Naive thymus-derived CD4-positive, alpha-beta T cell (primary cell): ENCODE measurements at regions not wholly inside any gene's neighbourhood (a gene's known extent, or its start where the extent isn't known, plus 50 kb on each side); places are given as distances from the start of the nearest gene placed in this dataset.

ENCODE experiments used
- ATAC-seq: fragments of 150-1000 bp; cut with Tn5 transposase; 2 replicates; pipeline ENCODE4 v1.10.0; 2021; ENCODE audit warnings: mild to moderate bottlenecking, moderate library complexity
- CTCF ChIA-PET: fragments of 350-600 bp; sonication (Branson Sonifier 250); formaldehyde crosslinking; loops from one replicate; lab custom pipeline; 2021; ENCODE audit warnings: antibody characterized with exemption; lab: Charles Lee
- POLR2A ChIA-PET: fragments of 350-600 bp; sonication (Branson Sonifier 250); formaldehyde crosslinking; loops from one replicate; lab custom pipeline; 2021; ENCODE audit warnings: antibody characterized with exemption, inconsistent platforms; lab: Charles Lee
- DNase-seq, 9 donors: peaks; one replicate each; pipeline versions ENCODE4 v3.0.0 to v3.0.0-alpha.2; 2020 to 2022; ENCODE audit warnings: mixed read lengths in 1 of 9
- H3K27ac ChIP-seq: one replicate; pipeline ENCODE4 v1.7.0; 2013; ENCODE audit warnings: mild to moderate bottlenecking, low read depth, low read length, moderate library complexity
- H3K27me3 ChIP-seq, 2 donors: one replicate each; pipeline ENCODE4 v1.7.0; 2013; ENCODE audit warnings: low read length in 2 of 2, mild to moderate bottlenecking in 2 of 2, moderate library complexity in 2 of 2; ENCODE audit not compliant: control insufficient read depth in 2 of 2, insufficient read depth in 2 of 2
- H3K36me3 ChIP-seq, 3 experiments: 1 replicate in 2 of 3; 2 replicates in 1 of 3; pipeline ENCODE4 v1.7.0; 2013; ENCODE audit warnings: low read length in 3 of 3, mild to moderate bottlenecking in 3 of 3, moderate library complexity in 1 of 3; ENCODE audit not compliant: insufficient read depth in 3 of 3, control insufficient read depth in 2 of 3
- H3K4me1 ChIP-seq, 2 donors: one replicate each; pipeline ENCODE4 v1.7.0; 2013; ENCODE audit warnings: low read length in 2 of 2, mild to moderate bottlenecking in 2 of 2, moderate library complexity in 1 of 2; ENCODE audit not compliant: control insufficient read depth in 2 of 2, insufficient read depth in 2 of 2
- H3K4me3 ChIP-seq: 2 replicates; pipeline ENCODE4 v1.7.0; 2013; ENCODE audit warnings: mild to moderate bottlenecking, low read length
- H3K9me3 ChIP-seq, 3 experiments: 1 replicate in 2 of 3; 2 replicates in 1 of 3; pipeline ENCODE4 v1.7.0; 2013; ENCODE audit warnings: low read length in 3 of 3; ENCODE audit not compliant: control insufficient read depth in 2 of 3
- H3K27ac Mint-ChIP-seq, 9 donors: one replicate each; pipeline ENCODE4 v1.8.0; 2020 to 2022; ENCODE audit warnings: mixed read lengths in 9 of 9, mild to moderate bottlenecking in 8 of 9, moderate library complexity in 5 of 9, inconsistent platforms in 2 of 9
- H3K27me3 Mint-ChIP-seq, 5 donors: one replicate each; pipeline ENCODE4 v1.8.0; 2021 to 2022; ENCODE audit warnings: mixed read lengths in 5 of 5, mild to moderate bottlenecking in 1 of 5
- H3K36me3 Mint-ChIP-seq, 5 donors: one replicate each; pipeline ENCODE4 v1.8.0; 2020 to 2022; ENCODE audit warnings: mixed read lengths in 5 of 5, mild to moderate bottlenecking in 3 of 5, inconsistent platforms in 1 of 5
- H3K4me1 Mint-ChIP-seq, 7 donors: one replicate each; pipeline ENCODE4 v1.8.0; 2020 to 2022; ENCODE audit warnings: mixed read lengths in 7 of 7, mild to moderate bottlenecking in 3 of 7, inconsistent platforms in 1 of 7
- H3K4me3 Mint-ChIP-seq, 10 donors: one replicate each; pipeline ENCODE4 v1.8.0; 2020 to 2022; ENCODE audit warnings: mild to moderate bottlenecking in 10 of 10, mixed read lengths in 10 of 10, moderate library complexity in 6 of 10, inconsistent platforms in 2 of 10
- H3K9me3 Mint-ChIP-seq, 11 donors: one replicate each; pipeline ENCODE4 v1.8.0; 2020 to 2022; ENCODE audit warnings: mixed read lengths in 11 of 11, mild to moderate bottlenecking in 4 of 11, inconsistent platforms in 1 of 11, moderate library complexity in 1 of 11
- intact Hi-C, 2 donors: fragments of 100-400 bp; cut with micrococcal nuclease; formaldehyde crosslinking; loops; one replicate each; pipeline ENCODE4 v1.15.1; 2023

GRCh38 chr9:117625154-117625553, 79.0 kb upstream of the TLR4 start:
- Histone ChIP-seq H3K27ac (no peak overlapping the region), H3K27me3 (no peaks in the 10 kb centered on the region), H3K4me1 (no peaks in the 10 kb centered on the region), H3K36me3 (no peaks in the 10 kb centered on the region), H3K4me3 (no peak overlapping the region), H3K9me3 (peaks cover 0 to 8% (median 0%) of the 10 kb centered on the region in 3 experiments)
- ChIA-PET CTCF (no interaction called here), POLR2A (no interaction called here)
- Mint-ChIP-seq H3K4me1 (no peaks in the 10 kb centered on the region), H3K27me3 (peaks cover 0 to under 1% (median 0%) of the 10 kb centered on the region in 5 donors), H3K4me3 (no peak overlapping the region), H3K36me3 (peaks cover 0 to 9% (median 0%) of the 10 kb centered on the region in 5 donors), H3K27ac (no peak overlapping the region), H3K9me3 (peaks cover 6 to 51% (median 16%) of the 10 kb centered on the region in 11 donors)
- no peak for DNase-seq
- intact Hi-C loops: no loop called here
- ATAC-seq: no peak

GRCh38 chr9:117624106-117624505, 80.1 kb upstream of the TLR4 start:
- H3K9me3 Mint-ChIP-seq: peaks cover 6 to 51% (median 16%) of the 10 kb centered on the region in 11 donors
- H3K36me3 Mint-ChIP-seq: peaks cover 0 to 9% (median 0%) of the 10 kb centered on the region in 5 donors
- H3K27ac Mint-ChIP-seq: no peak overlapping the region
- H3K4me1 ChIP-seq: no peaks in the 10 kb centered on the region
- H3K27ac ChIP-seq: no peak overlapping the region
- H3K9me3 ChIP-seq: peaks cover 0 to 8% (median 0%) of the 10 kb centered on the region in 3 experiments
- H3K4me1 Mint-ChIP-seq: no peaks in the 10 kb centered on the region
- no peaks in the 10 kb centered on the region for H3K27me3 ChIP-seq
- peaks cover 0 to 5% (median 0%) of the 10 kb centered on the region in 5 donors for H3K27me3 Mint-ChIP-seq
- DNase-seq: no peak
- H3K36me3 ChIP-seq: no peaks in the 10 kb centered on the region
- intact Hi-C loops: no loop called here
- ATAC-seq: no peak
- ChIA-PET CTCF (no interaction called here), POLR2A (no interaction called here)
- no peak overlapping the region for H3K4me3 ChIP-seq
- H3K4me3 Mint-ChIP-seq: no peak overlapping the region

GRCh38 chr9:117622347-117622746, 81.9 kb upstream of the TLR4 start:
- ChIA-PET POLR2A (no interaction called here), CTCF (no interaction called here)
- peaks cover 0 to 9% (median 0%) of the 10 kb centered on the region in 5 donors for H3K36me3 Mint-ChIP-seq
- DNase-seq (no peak), ATAC-seq (no peak)
- no peak overlapping the region for H3K27ac Mint-ChIP-seq
- no peaks in the 10 kb centered on the region for H3K4me1 ChIP-seq
- peaks cover 8 to 51% (median 16%) of the 10 kb centered on the region in 11 donors for H3K9me3 Mint-ChIP-seq
- no peak overlapping the region for H3K27ac ChIP-seq
- H3K4me3 Mint-ChIP-seq: no peak overlapping the region
- H3K4me1 Mint-ChIP-seq: no peaks in the 10 kb centered on the region
- H3K27me3 Mint-ChIP-seq: peaks cover 0 to 5% (median 4%) of the 10 kb centered on the region in 5 donors
- peaks cover 0 to 8% (median 0%) of the 10 kb centered on the region in 3 experiments for H3K9me3 ChIP-seq
- H3K4me3 ChIP-seq: no peak overlapping the region
- no peaks in the 10 kb centered on the region for H3K27me3 ChIP-seq
- no peaks in the 10 kb centered on the region for H3K36me3 ChIP-seq
- intact Hi-C loops: no loop called here

- no peaks in the 10 kb centered on the region for H3K9me3 ChIP-seq
- no peaks in the 10 kb centered on the region for H3K4me1 ChIP-seq
- H3K4me3 Mint-ChIP-seq: no peak overlapping the region
- CTCF ChIA-PET: no interaction called here
- no peaks in the 10 kb centered on the region for H3K36me3 ChIP-seq
- no peaks in the 10 kb centered on the region for H3K36me3 Mint-ChIP-seq
- H3K4me1 Mint-ChIP-seq: no peaks in the 10 kb centered on the region
- DNase-seq: no peak
- no peaks in the 10 kb centered on the region for H3K27me3 ChIP-seq
- intact Hi-C loops: no loop called here
- no peak overlapping the region for H3K27ac ChIP-seq
- H3K27me3 Mint-ChIP-seq: peaks cover 0 to 10% (median 5%) of the 10 kb centered on the region in 5 donors
- POLR2A ChIA-PET: no interaction called here
- H3K4me3 ChIP-seq: no peak overlapping the region
- no peak overlapping the region for H3K27ac Mint-ChIP-seq
- no peak for ATAC-seq
- peaks cover 0 to 16% (median 6%) of the 10 kb centered on the region in 11 donors for H3K9me3 Mint-ChIP-seq
These were observed 87.8 kb upstream of the TLR4 start for GRCh38 chr9:117616431-117616831.

- Histone ChIP-seq H3K27ac (no peak overlapping the region), H3K36me3 (no peaks in the 10 kb centered on the region), H3K9me3 (no peaks in the 10 kb centered on the region), H3K4me3 (no peak overlapping the region), H3K27me3 (no peaks in the 10 kb centered on the region), H3K4me1 (no peaks in the 10 kb centered on the region)
- Mint-ChIP-seq H3K36me3 (no peaks in the 10 kb centered on the region), H3K27me3 (peaks cover 0 to 5% (median 0%) of the 10 kb centered on the region in 5 donors), H3K9me3 (peaks cover 0 to 14% (median 4%) of the 10 kb centered on the region in 11 donors), H3K4me3 (no peak overlapping the region), H3K4me1 (no peaks in the 10 kb centered on the region), H3K27ac (no peak overlapping the region)
- intact Hi-C loops: no loop called here
- ATAC-seq (no peak), DNase-seq (no peak)
- ChIA-PET POLR2A (no interaction called here), CTCF (no interaction called here)
These were observed 91.9 kb upstream of the TLR4 start for GRCh38 chr9:117612317-117612716.

GRCh38 chr9:117597977-117598376, 106.2 kb upstream of the TLR4 start:
- intact Hi-C loops: no loop called here
- Mint-ChIP-seq H3K4me1 (no peaks in the 10 kb centered on the region), H3K36me3 (no peaks in the 10 kb centered on the region), H3K27ac (no peak overlapping the region), H3K27me3 (peaks cover 0 to 7% (median 0%) of the 10 kb centered on the region in 5 donors), H3K9me3 (peaks cover 0 to 37% (median 10%) of the 10 kb centered on the region in 11 donors), H3K4me3 (no peak overlapping the region)
- Histone ChIP-seq H3K36me3 (no peaks in the 10 kb centered on the region), H3K4me3 (no peak overlapping the region), H3K9me3 (no peaks in the 10 kb centered on the region), H3K27ac (no peak overlapping the region), H3K4me1 (no peaks in the 10 kb centered on the region), H3K27me3 (no peaks in the 10 kb centered on the region)
- ChIA-PET POLR2A (no interaction called here), CTCF (no interaction called here)
- no peak for ATAC-seq
- no peak for DNase-seq

GRCh38 chr9:117596678-117597077, 107.5 kb upstream of the TLR4 start:
- Histone ChIP-seq H3K27ac (no peak overlapping the region), H3K9me3 (no peaks in the 10 kb centered on the region), H3K4me3 (no peak overlapping the region), H3K36me3 (no peaks in the 10 kb centered on the region), H3K27me3 (no peaks in the 10 kb centered on the region), H3K4me1 (no peaks in the 10 kb centered on the region)
- Mint-ChIP-seq H3K9me3 (peaks cover 0 to 32% (median 8%) of the 10 kb centered on the region in 11 donors), H3K4me1 (no peaks in the 10 kb centered on the region), H3K36me3 (no peaks in the 10 kb centered on the region), H3K27me3 (peaks cover 0 to 7% (median 0%) of the 10 kb centered on the region in 5 donors), H3K4me3 (no peak overlapping the region), H3K27ac (no peak overlapping the region)
- intact Hi-C loops: no loop called here
- no peak for ATAC-seq
- no peak for DNase-seq
- ChIA-PET CTCF (no interaction called here), POLR2A (no interaction called here)
